Suppressor macrophage treated with lipopolysaccharide for 1 hour (primary cell): ENCODE measurements at regions not wholly inside any gene's neighbourhood (a gene's known extent, or its start where the extent isn't known, plus 50 kb on each side); places are given as distances from the start of the nearest gene placed in this dataset.
"Not testable (repeated sequence)": the region's sequence is repeated elsewhere in the genome, so short reads cannot be mapped to it uniquely, and the experiment has no call there.

Experiments used
- DNase-seq, 3 donors: peaks; one replicate each; pipeline ENCODE4 v3.0.0-alpha.2; 2020 to 2022

GRCh38 chr1:143905214-143906179 is 66.3 kb downstream of the FAM72C start:
- peak; percentile 5 to 18 (median 12) for DNase-seq

GRCh38 chr1:143904622-143904979 is 67.2 kb downstream of the FAM72C start:
- DNase-seq = not testable (repeated sequence)

- DNase-seq = not testable (repeated sequence)
Measured at GRCh38 chr1:143903899-143904621, 67.7 kb downstream of the FAM72C start.

GRCh38 chr1:143896377-143896776 is 75.4 kb downstream of the FAM72C start:
- not testable (repeated sequence) for DNase-seq

- peak; percentile 35 to 76 (median 70) for DNase-seq
Measured at GRCh38 chr1:143884932-143885574, 86.7 kb downstream of the FAM72C start.

GRCh38 chr1:143884532-143884931 is 87.3 kb downstream of the FAM72C start:
- not testable (repeated sequence) for DNase-seq

- not testable (repeated sequence) for DNase-seq
Measured at GRCh38 chr1:143879757-143880536, 91.8 kb downstream of the FAM72C start.

GRCh38 chr1:143875947-143876346 is 95.8 kb downstream of the FAM72C start:
- DNase-seq = not testable (repeated sequence)

GRCh38 chr1:143874625-143875024 is 97.2 kb downstream of the FAM72C start:
- not testable (repeated sequence) for DNase-seq

- DNase-seq = not testable (repeated sequence)
Measured at GRCh38 chr1:143873650-143874049, 98.1 kb downstream of the FAM72C start.

- DNase-seq = not testable (repeated sequence)
Measured at GRCh38 chr1:143870388-143870787, 101.4 kb downstream of the FAM72C start.

GRCh38 chr1:143867590-143868220 is 104.1 kb downstream of the FAM72C start:
- DNase-seq = peak; percentile 3 to 63 (median 45)

GRCh38 chr1:143863901-143864520 is 107.8 kb downstream of the FAM72C start:
- peak in 1 of 3 donors; percentile 25 for DNase-seq

- DNase-seq = peak; percentile 10 to 39 (median 13)
Measured at GRCh38 chr1:143862722-143863121, 109.1 kb downstream of the FAM72C start.

- peak in 1 of 3 donors; percentile 23 for DNase-seq
Measured at GRCh38 chr1:143861306-143861705, 110.5 kb downstream of the FAM72C start.

GRCh38 chr1:143855867-143856266 is 115.9 kb downstream of the FAM72C start:
- not testable (repeated sequence) for DNase-seq

- not testable (repeated sequence) for DNase-seq
Measured at GRCh38 chr1:143854069-143854468, 117.7 kb downstream of the FAM72C start.

- not testable (repeated sequence) for DNase-seq
Measured at GRCh38 chr1:143850637-143851036, 121.1 kb downstream of the FAM72C start.

GRCh38 chr1:143848859-143849258 is 122.9 kb downstream of the FAM72C start:
- DNase-seq = peak in 1 of 3 donors; percentile 19

- DNase-seq = not testable (repeated sequence)
Measured at GRCh38 chr1:143845193-143845592, 126.6 kb downstream of the FAM72C start.

GRCh38 chr1:143842058-143842457 is 129.7 kb downstream of the FAM72C start:
- DNase-seq = not testable (repeated sequence)
